Breast epithelium (tissue), 4 donors: ENCODE measurements at regions not wholly inside any gene's neighbourhood (a gene's known extent, or its start where the extent isn't known, plus 50 kb on each side); places are given as distances from the start of the nearest gene placed in this dataset.

Source experiments
- DNase-seq, 2 donors: peaks; one replicate each; pipeline ENCODE4 v3.0.0-alpha.2; 2019; ENCODE audit warnings: low spot score in 2 of 2
- H3K27ac ChIP-seq, 2 donors: fragments of 200-600 bp; sonication (generic) in 1 of 2; one replicate each; pipeline ENCODE4 v1.5.1; 2016 to 2019; ENCODE audit warnings: mild to moderate bottlenecking in 1 of 2
- H3K27me3 ChIP-seq, 2 donors: fragments of 200-600 bp; sonication (generic) in 1 of 2; one replicate each; pipeline versions ENCODE4 v1.5.1 to v1.6.0; 2017 to 2019; ENCODE audit warnings: control low read depth in 1 of 2, mild to moderate bottlenecking in 1 of 2
- H3K36me3 ChIP-seq: fragments of 200-600 bp; one replicate; pipeline ENCODE4 v1.5.1; 2019
- H3K4me1 ChIP-seq, 2 donors: fragments of 200-600 bp; sonication (generic); one replicate each; pipeline ENCODE4 v1.5.1; 2016 to 2019; ENCODE audit warnings: control low read depth in 1 of 2
- H3K4me3 ChIP-seq, 3 donors: fragments of 200-600 bp; sonication (generic); 1 replicate in 2 of 3; 2 replicates in 1 of 3; pipeline ENCODE4 v1.5.1; 2016 to 2019; ENCODE audit warnings: mild to moderate bottlenecking in 3 of 3, moderate library complexity in 2 of 3
- H3K9me3 ChIP-seq, 2 donors: fragments of 200-600 bp; sonication (generic) in 1 of 2; one replicate each; pipeline ENCODE4 v1.5.1; 2016 to 2019; ENCODE audit warnings: control low read depth in 1 of 2
- CTCF ChIP-seq, 3 donors: fragments of 450-650 bp; IDR thresholded peaks; one replicate each; pipeline ENCODE4 v1.5.1; 2016 to 2017; ENCODE audit warnings: antibody characterized with exemption in 3 of 3, mild to moderate bottlenecking in 3 of 3, moderate library complexity in 3 of 3
- POLR2A ChIP-seq: fragments of 450-650 bp; IDR thresholded peaks from one replicate; pipeline ENCODE4 v1.6.1; 2016; ENCODE audit warnings: antibody characterized with exemption, mild to moderate bottlenecking, moderate library complexity
- POLR2AphosphoS5 ChIP-seq, 3 donors: sonication (generic); formaldehyde crosslinking; IDR thresholded peaks; one replicate each; pipeline ENCODE4 v1.6.1; 2017; ENCODE audit warnings: antibody characterized with exemption in 3 of 3
- intact Hi-C: fragments of 100-400 bp; cut with DNase I; formaldehyde crosslinking; loops from one replicate; pipeline ENCODE4 v1.15.1; 2023; ENCODE audit warnings: low total_unique reads

GRCh38 chr3:64805978-64806377 lies 118.2 kb upstream of the ADAMTS9 start:
- Histone ChIP-seq H3K27me3 (no peaks in the 10 kb centered on the region), H3K27ac (peak overlapping the region in 1 of 2 donors; percentile 58), H3K4me1 (no peaks in the 10 kb centered on the region), H3K4me3 (no peak overlapping the region), H3K36me3 (no peaks in the 10 kb centered on the region), H3K9me3 (no peaks in the 10 kb centered on the region)
- intact Hi-C loops, result no loop called here
- TF ChIP-seq POLR2AphosphoS5 (IDR thresholded peaks at IDR 0.05), result no peak
- TF ChIP-seq CTCF (IDR thresholded peaks at IDR 0.05), result no peak
- TF ChIP-seq POLR2A, result no peak
- DNase-seq, result no peak

GRCh38 chr3:64805248-64805647 lies 117.4 kb upstream of the ADAMTS9 start:
- H3K9me3 ChIP-seq, result no peaks in the 10 kb centered on the region
- intact Hi-C loops, result no loop called here
- TF ChIP-seq POLR2A, result no peak
- H3K27me3 ChIP-seq, result no peaks in the 10 kb centered on the region
- H3K27ac ChIP-seq, result peak overlapping the region in 1 of 2 donors; percentile 58
- H3K4me3 ChIP-seq, result no peak overlapping the region
- no peak for DNase-seq
- no peaks in the 10 kb centered on the region for H3K4me1 ChIP-seq
- no peaks in the 10 kb centered on the region for H3K36me3 ChIP-seq

DNA sequence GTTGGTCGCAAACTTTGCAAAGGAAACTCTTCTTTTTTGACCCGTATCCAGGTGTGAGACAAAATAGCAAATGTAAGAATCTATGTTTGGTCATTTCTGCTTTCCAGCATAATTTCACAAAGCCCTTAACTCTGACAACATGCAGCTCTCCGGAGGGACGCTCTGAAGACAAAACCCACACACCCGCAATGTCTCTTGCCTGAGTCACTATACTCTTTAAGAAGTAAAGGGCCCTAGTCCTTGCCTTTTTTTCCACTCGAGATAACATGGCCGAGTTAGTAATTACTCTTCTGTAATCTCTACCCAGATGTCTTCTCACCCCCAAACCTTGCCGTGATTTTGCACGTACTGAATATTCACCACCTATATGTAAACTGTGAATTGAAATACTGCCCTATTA lies 115.7 kb upstream of the ADAMTS9 start:
- no peaks in the 10 kb centered on the region for H3K36me3 ChIP-seq
- H3K27me3 ChIP-seq, result no peaks in the 10 kb centered on the region
- H3K4me1 ChIP-seq, result no peaks in the 10 kb centered on the region
- H3K27ac ChIP-seq, result no peak overlapping the region
- TF ChIP-seq POLR2AphosphoS5 (IDR thresholded peaks at IDR 0.05) (no peak), POLR2A (no peak), CTCF (IDR thresholded peaks at IDR 0.05) (no peak)
- no peaks in the 10 kb centered on the region for H3K9me3 ChIP-seq
- H3K4me3 ChIP-seq, result no peak overlapping the region
- no peak for DNase-seq
- intact Hi-C loops, result no loop called here

- H3K4me1 ChIP-seq, result no peaks in the 10 kb centered on the region
- intact Hi-C loops, result no loop called here
- TF ChIP-seq CTCF (IDR thresholded peaks at IDR 0.05) (no peak), POLR2AphosphoS5 (IDR thresholded peaks at IDR 0.05) (no peak), POLR2A (no peak)
- no peaks in the 10 kb centered on the region for H3K9me3 ChIP-seq
- no peak overlapping the region for H3K27ac ChIP-seq
- H3K36me3 ChIP-seq, result no peaks in the 10 kb centered on the region
- H3K27me3 ChIP-seq, result no peaks in the 10 kb centered on the region
- H3K4me3 ChIP-seq, result no peak overlapping the region
- DNase-seq, result no peak
Measured at GRCh38 chr3:64802460-64802859, 114.7 kb upstream of the ADAMTS9 start.

DNA sequence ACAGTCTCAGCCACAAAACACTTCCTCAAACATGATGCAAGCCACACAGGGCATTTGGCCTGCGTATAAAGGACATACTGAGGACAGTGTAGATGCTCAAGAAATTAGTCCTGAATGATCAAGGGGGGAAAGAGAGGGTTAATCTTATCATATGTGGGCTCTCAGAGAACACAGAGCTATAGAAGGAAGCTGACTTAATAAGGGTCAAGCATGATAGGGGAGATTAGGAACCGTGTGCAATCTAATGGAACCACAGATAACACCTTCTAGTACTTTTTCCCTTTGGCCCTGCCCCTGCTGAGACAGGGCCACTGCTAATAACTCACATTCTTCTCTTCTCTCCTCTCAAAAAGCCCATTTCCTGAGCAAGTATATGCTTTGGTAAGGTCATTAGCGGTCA lies 114.1 kb upstream of the ADAMTS9 start:
- H3K9me3 ChIP-seq, result no peaks in the 10 kb centered on the region
- H3K27me3 ChIP-seq, result no peaks in the 10 kb centered on the region
- H3K4me3 ChIP-seq, result no peak overlapping the region
- TF ChIP-seq CTCF (IDR thresholded peaks at IDR 0.05), result no peak
- no peak overlapping the region for H3K27ac ChIP-seq
- no peaks in the 10 kb centered on the region for H3K36me3 ChIP-seq
- intact Hi-C loops, result no loop called here
- DNase-seq, result no peak
- no peaks in the 10 kb centered on the region for H3K4me1 ChIP-seq

DNA sequence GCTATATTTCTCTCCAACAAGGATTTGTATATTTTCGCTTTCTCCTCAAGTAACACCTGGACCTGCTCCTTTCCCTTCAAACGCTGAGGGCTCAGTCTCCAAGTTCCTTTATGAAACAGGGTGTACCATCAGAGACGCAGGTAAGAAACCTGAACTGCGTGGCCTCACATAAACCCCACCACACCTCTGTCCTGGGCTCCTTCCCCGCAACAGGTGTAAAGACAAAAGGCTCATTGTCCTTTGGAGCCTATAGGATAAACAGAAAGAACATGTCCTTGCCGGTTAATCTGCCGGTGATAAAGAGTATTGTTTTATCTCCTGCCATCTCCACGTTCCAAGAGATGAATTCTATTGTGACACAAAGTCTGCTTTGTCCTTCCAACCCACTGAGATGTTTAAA lies 111.8 kb upstream of the ADAMTS9 start:
- no peak for DNase-seq
- H3K36me3 ChIP-seq, result no peaks in the 10 kb centered on the region
- intact Hi-C loops, result no loop called here
- no peaks in the 10 kb centered on the region for H3K9me3 ChIP-seq
- H3K27me3 ChIP-seq, result no peaks in the 10 kb centered on the region
- TF ChIP-seq POLR2AphosphoS5 (IDR thresholded peaks at IDR 0.05) (no peak), POLR2A (no peak), CTCF (IDR thresholded peaks at IDR 0.05) (no peak)
- no peak overlapping the region for H3K4me3 ChIP-seq
- peak overlapping the region in 1 of 2 donors; percentile 74 for H3K27ac ChIP-seq
- H3K4me1 ChIP-seq, result no peaks in the 10 kb centered on the region
